SK-N-SH (cell line): ENCODE measurements at regions not wholly inside any gene's neighbourhood (a gene's known extent, or its start where the extent isn't known, plus 50 kb on each side); places are given as distances from the start of the nearest gene placed in this dataset.

Experiments used
- CTCF ChIA-PET: fragments of 300-600, 350-600 bp; formaldehyde crosslinking; extraction: SDS; loops from one replicate; lab custom pipeline; 2021; lab: Yijun Ruan, JAX
- POLR2A ChIA-PET: fragments of 350-600 bp; sonication (Branson Sonifier 250); formaldehyde crosslinking; extraction: SDS; loops from one replicate; lab custom pipeline; 2020; ENCODE audit warnings: antibody characterized with exemption, inconsistent platforms; lab: Yijun Ruan, JAX
- DNase-seq: peaks from one replicate; pipeline ENCODE4 v3.0.0; 2012
- H2AFZ ChIP-seq: fragments of 200-600 bp; sonication (generic); 2 replicates; pipeline ENCODE4 v1.8.1; 2016; ENCODE audit warnings: antibody characterized with exemption, mild to moderate bottlenecking, low read depth
- H3F3A ChIP-seq: fragments of 200-600 bp; sonication (generic); replicated peaks from 2 replicates; pipeline ENCODE3; 2016; ENCODE audit warnings: antibody characterized with exemption, mild to moderate bottlenecking; ENCODE audit not compliant: insufficient read depth
- H3K27ac ChIP-seq, 2 experiments: fragments of 200-500 bp in 1 of 2; fragments of 200-600 bp in 1 of 2; sonication (Bioruptor generic) in 1 of 2; sonication (generic), shearing (Covaris generic) in 1 of 2; 2 replicates each; pipeline versions ENCODE4 v1.5.1 to v1.6.1; 2014 to 2016; ENCODE audit warnings: low read depth in 2 of 2, inconsistent platforms in 1 of 2, low read length in 1 of 2, mild to moderate bottlenecking in 1 of 2, mixed read lengths in 1 of 2
- H3K27me3 ChIP-seq: fragments of 200-600 bp; sonication (generic), shearing (Covaris generic); 2 replicates; pipeline ENCODE4 v1.6.1; 2016; ENCODE audit warnings: mixed run types; ENCODE audit not compliant: insufficient read depth
- H3K36me3 ChIP-seq, 2 experiments: fragments of 200-500 bp in 1 of 2; fragments of 200-600 bp in 1 of 2; sonication (Bioruptor generic) in 1 of 2; sonication (generic) in 1 of 2; replicated peaks in 1 of 2; 2 replicates each; pipeline versions ENCODE3 to v1.5.1; 2014 to 2016; ENCODE audit warnings: low read length in 1 of 2, mild to moderate bottlenecking in 1 of 2; ENCODE audit not compliant: insufficient read depth in 2 of 2, control insufficient read depth in 1 of 2
- H3K4me1 ChIP-seq, 2 experiments: fragments of 200-500 bp in 1 of 2; fragments of 200-600 bp in 1 of 2; sonication (Bioruptor generic) in 1 of 2; sonication (generic), shearing (Covaris generic) in 1 of 2; 2 replicates each; pipeline versions ENCODE4 v1.5.1 to v1.6.1; 2014 to 2016; ENCODE audit warnings: low read depth in 1 of 2, low read length in 1 of 2, mixed run types in 1 of 2; ENCODE audit not compliant: insufficient read depth in 2 of 2, control insufficient read depth in 1 of 2
- H3K4me2 ChIP-seq: fragments of 200-600 bp; sonication (generic), shearing (Covaris generic); 2 replicates; pipeline ENCODE4 v1.6.1; 2017; ENCODE audit warnings: mixed run types
- H3K4me3 ChIP-seq, 2 experiments: fragments of 200-500 bp in 1 of 2; fragments of 200-600 bp in 1 of 2; sonication (Bioruptor generic) in 1 of 2; sonication (generic), shearing (Covaris generic) in 1 of 2; 2 replicates each; pipeline versions ENCODE4 v1.5.1 to v1.8.1; 2014 to 2016; ENCODE audit warnings: low read depth in 2 of 2, inconsistent platforms in 1 of 2, low read length in 1 of 2, mild to moderate bottlenecking in 1 of 2, mixed read lengths in 1 of 2, moderate library complexity in 1 of 2
- H3K79me2 ChIP-seq: fragments of 200-600 bp; sonication (generic); 2 replicates; pipeline ENCODE4 v1.8.1; 2017; ENCODE audit warnings: mild to moderate bottlenecking; ENCODE audit not compliant: insufficient read depth
- H3K9ac ChIP-seq: fragments of 200-600 bp; sonication (generic); 2 replicates; pipeline ENCODE4 v1.6.1; 2017; ENCODE audit warnings: mixed run types
- H3K9me2 ChIP-seq: fragments of 200-600 bp; sonication (generic); 2 replicates; pipeline ENCODE4 v1.6.1; 2017; ENCODE audit warnings: mixed run types
- H3K9me3 ChIP-seq: fragments of 200-600 bp; sonication (generic); 2 replicates; pipeline ENCODE4 v1.6.1; 2017; ENCODE audit warnings: mixed run types, mild to moderate bottlenecking, moderate library complexity
- H4K20me1 ChIP-seq: fragments of 200-600 bp; sonication (generic); 2 replicates; pipeline ENCODE4 v1.6.1; 2017; ENCODE audit warnings: mild to moderate bottlenecking, mixed run types; ENCODE audit not compliant: insufficient read depth
- CTCF ChIP-seq: fragments of 200-600 bp; sonication (generic); IDR thresholded peaks from 2 replicates; pipeline ENCODE4 v1.6.1; 2017; ENCODE audit warnings: antibody characterized with exemption, mild to moderate bottlenecking, moderate library complexity
- ELF1 ChIP-seq: IDR thresholded peaks from 2 replicates; pipeline ENCODE4 v1.4.0; 2012
- FOXJ3 ChIP-seq: sonication (generic); formaldehyde crosslinking; IDR thresholded peaks from 2 replicates; pipeline ENCODE4 v1.5.1; 2020; ENCODE audit warnings: mild to moderate bottlenecking, missing genetic modification reagents
- GABPA ChIP-seq: IDR thresholded peaks from 2 replicates; pipeline ENCODE4 v1.4.0; 2012; ENCODE audit warnings: low read depth, mild to moderate bottlenecking
- GATA2 ChIP-seq: sonication (generic); formaldehyde crosslinking; IDR thresholded peaks from 2 replicates; pipeline ENCODE4 v1.5.0; 2020; ENCODE audit warnings: mild to moderate bottlenecking, missing genetic modification reagents
- IRF3 ChIP-seq: fragments of 150-350 bp; IDR thresholded peaks from 2 replicates; pipeline ENCODE4 v1.6.1; 2016; ENCODE audit warnings: mild to moderate bottlenecking, low read depth, low read length
- MAX ChIP-seq: IDR thresholded peaks from 2 replicates; pipeline ENCODE4 v1.4.0; 2012; ENCODE audit warnings: low read depth
- MXI1 ChIP-seq: IDR thresholded peaks from 2 replicates; pipeline ENCODE4 v1.6.1; 2012; ENCODE audit warnings: mild to moderate bottlenecking, low read depth, low read length, improper control_type of control experiment
- RAD21 ChIP-seq: IDR thresholded peaks from 2 replicates; pipeline ENCODE4 v1.6.1; 2012; ENCODE audit warnings: mild to moderate bottlenecking, low read length
- RCOR1 ChIP-seq: fragments of 150-350 bp; IDR thresholded peaks from 2 replicates; pipeline ENCODE4 v1.6.1; 2017; ENCODE audit warnings: antibody characterized with exemption, low read length
- REST ChIP-seq: IDR thresholded peaks from 2 replicates; pipeline ENCODE4 v1.6.1; 2012; ENCODE audit warnings: mild to moderate bottlenecking, low read depth, low read length, moderate library complexity
- RFX5 ChIP-seq: IDR thresholded peaks from 2 replicates; pipeline ENCODE4 v1.6.1; 2012; ENCODE audit warnings: mild to moderate bottlenecking, improper control_type of control experiment, low read length
- RXRA ChIP-seq: IDR thresholded peaks from 2 replicates; pipeline ENCODE4 v1.4.0; 2012; ENCODE audit warnings: low read depth, mild to moderate bottlenecking, borderline replicate concordance
- SMC3 ChIP-seq: IDR thresholded peaks from 2 replicates; pipeline ENCODE4 v1.6.1; 2012; ENCODE audit warnings: low read depth, low read length, improper control_type of control experiment
- TAF1 ChIP-seq: IDR thresholded peaks from 2 replicates; pipeline ENCODE4 v1.6.1; 2012; ENCODE audit warnings: low read depth, mild to moderate bottlenecking, low read length, moderate library complexity, borderline replicate concordance
- TCF12 ChIP-seq: IDR thresholded peaks from 2 replicates; pipeline ENCODE4 v1.4.0; 2012
- TEAD4 ChIP-seq: IDR thresholded peaks from 2 replicates; pipeline ENCODE4 v1.4.0; 2012; ENCODE audit warnings: mild to moderate bottlenecking, borderline replicate concordance; ENCODE audit not compliant: insufficient read depth
- WGBS: methylation state at CpG from one replicate; pipeline ENCODE4 v1.1.6; 2017; ENCODE audit warnings: low lambda C conversion rate; 5-methylcytosine and 5-hydroxymethylcytosine counted together
- TF ChIP-seq, protein P1 (sequence below): fragments of 150-350 bp; IDR thresholded peaks from 2 replicates; pipeline ENCODE4 v1.6.1; 2017; ENCODE audit warnings: antibody characterized with exemption, low read length, low read depth, borderline replicate concordance
- TF ChIP-seq, protein P2 (sequence below): IDR thresholded peaks from 2 replicates; pipeline ENCODE4 v1.4.0; 2012; ENCODE audit warnings: low read depth, borderline replicate concordance
- TF ChIP-seq, protein P3 (sequence below): IDR thresholded peaks from 2 replicates; pipeline ENCODE4; 2012

GRCh38 chr2:179336782-179337534, 72.3 kb upstream of the SESTD1 start:
- TF ChIP-seq TCF12 = no peak
- TF ChIP-seq, protein P1, sequence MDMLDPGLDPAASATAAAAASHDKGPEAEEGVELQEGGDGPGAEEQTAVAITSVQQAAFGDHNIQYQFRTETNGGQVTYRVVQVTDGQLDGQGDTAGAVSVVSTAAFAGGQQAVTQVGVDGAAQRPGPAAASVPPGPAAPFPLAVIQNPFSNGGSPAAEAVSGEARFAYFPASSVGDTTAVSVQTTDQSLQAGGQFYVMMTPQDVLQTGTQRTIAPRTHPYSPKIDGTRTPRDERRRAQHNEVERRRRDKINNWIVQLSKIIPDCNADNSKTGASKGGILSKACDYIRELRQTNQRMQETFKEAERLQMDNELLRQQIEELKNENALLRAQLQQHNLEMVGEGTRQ = no peak
- no peak for TF ChIP-seq TEAD4
- TF ChIP-seq IRF3 = no peak
- TF ChIP-seq REST = no peak
- no peak for TF ChIP-seq RCOR1
- no peak for TF ChIP-seq RFX5
- no peak for TF ChIP-seq GABPA
- TF ChIP-seq GATA2 (CRISPR knock-in tag) = no peak
- TF ChIP-seq, protein P2, sequence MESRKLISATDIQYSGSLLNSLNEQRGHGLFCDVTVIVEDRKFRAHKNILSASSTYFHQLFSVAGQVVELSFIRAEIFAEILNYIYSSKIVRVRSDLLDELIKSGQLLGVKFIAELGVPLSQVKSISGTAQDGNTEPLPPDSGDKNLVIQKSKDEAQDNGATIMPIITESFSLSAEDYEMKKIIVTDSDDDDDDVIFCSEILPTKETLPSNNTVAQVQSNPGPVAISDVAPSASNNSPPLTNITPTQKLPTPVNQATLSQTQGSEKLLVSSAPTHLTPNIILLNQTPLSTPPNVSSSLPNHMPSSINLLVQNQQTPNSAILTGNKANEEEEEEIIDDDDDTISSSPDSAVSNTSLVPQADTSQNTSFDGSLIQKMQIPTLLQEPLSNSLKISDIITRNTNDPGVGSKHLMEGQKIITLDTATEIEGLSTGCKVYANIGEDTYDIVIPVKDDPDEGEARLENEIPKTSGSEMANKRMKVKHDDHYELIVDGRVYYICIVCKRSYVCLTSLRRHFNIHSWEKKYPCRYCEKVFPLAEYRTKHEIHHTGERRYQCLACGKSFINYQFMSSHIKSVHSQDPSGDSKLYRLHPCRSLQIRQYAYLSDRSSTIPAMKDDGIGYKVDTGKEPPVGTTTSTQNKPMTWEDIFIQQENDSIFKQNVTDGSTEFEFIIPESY = no peak
- TF ChIP-seq SMC3 = no peak
- no peak for TF ChIP-seq RAD21
- no peak for TF ChIP-seq ELF1
- no peak for TF ChIP-seq RXRA
- no peak for TF ChIP-seq MXI1
- TF ChIP-seq FOXJ3 (CRISPR knock-in tag) = no peak
- no peak for TF ChIP-seq CTCF
- no peak for TF ChIP-seq MAX
- TF ChIP-seq, protein P3, sequence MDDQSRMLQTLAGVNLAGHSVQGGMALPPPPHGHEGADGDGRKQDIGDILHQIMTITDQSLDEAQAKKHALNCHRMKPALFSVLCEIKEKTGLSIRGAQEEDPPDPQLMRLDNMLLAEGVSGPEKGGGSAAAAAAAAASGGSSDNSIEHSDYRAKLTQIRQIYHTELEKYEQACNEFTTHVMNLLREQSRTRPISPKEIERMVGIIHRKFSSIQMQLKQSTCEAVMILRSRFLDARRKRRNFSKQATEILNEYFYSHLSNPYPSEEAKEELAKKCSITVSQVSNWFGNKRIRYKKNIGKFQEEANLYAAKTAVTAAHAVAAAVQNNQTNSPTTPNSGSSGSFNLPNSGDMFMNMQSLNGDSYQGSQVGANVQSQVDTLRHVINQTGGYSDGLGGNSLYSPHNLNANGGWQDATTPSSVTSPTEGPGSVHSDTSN = no peak
- no peak for TF ChIP-seq TAF1
- no peak for DNase-seq
- Histone ChIP-seq H3K79me2 (no peaks in the 10 kb centered on the region), H3K9ac (no peak overlapping the region), H3K4me1 (peaks cover 3 to 5% of the 10 kb centered on the region in 2 experiments; a peak in 3 of 4 replicates), H3K27ac (peak overlapping the region in 1 of 2 experiments; percentile 22; a peak in 1 of 4 replicates), H3K27me3 (no peaks in the 10 kb centered on the region), H3K9me2 (no peaks in the 10 kb centered on the region), H4K20me1 (no peaks in the 10 kb centered on the region), H2AFZ (no peak overlapping the region), H3F3A (no peaks in the 10 kb centered on the region), H3K9me3 (no peaks in the 10 kb centered on the region), H3K4me3 (no peak overlapping the region), H3K36me3 (no peaks in the 10 kb centered on the region), H3K4me2 (no peak overlapping the region)
- CTCF ChIA-PET = no interaction called here
- POLR2A ChIA-PET = no interaction called here
- WGBS = 49% methylated on average over 3 of the region's 4 CpGs
